Endothelial cell of umbilical vein (primary cell): ENCODE measurements at regions not wholly inside any gene's neighbourhood (a gene's known extent, or its start where the extent isn't known, plus 50 kb on each side); places are given as distances from the start of the nearest gene placed in this dataset.
"Not testable (repeated sequence)": the region's sequence is repeated elsewhere in the genome, so short reads cannot be mapped to it uniquely, and the experiment has no call there.

Experiments used
- BruUV-seq: library from RNA; stranded (reverse); fragments of 400-500 nt; replicated peaks from 2 replicates; lab custom pipeline; 2021; lab: Mats Ljungman, UMichigan
- CTCF ChIA-PET: fragments of 300-600, 350-600 bp; sonication (Branson Sonifier 250); formaldehyde crosslinking; loops from one replicate; lab custom pipeline; 2021; ENCODE audit warnings: antibody characterized with exemption, inconsistent platforms; lab: Charles Lee
- POLR2A ChIA-PET: fragments of 300-600, 350-600 bp; sonication (Branson Sonifier 250); formaldehyde crosslinking; loops from one replicate; lab custom pipeline; 2021; ENCODE audit warnings: antibody characterized with exemption, inconsistent platforms; lab: Charles Lee
- DNase-seq: peaks from one replicate; pipeline ENCODE4 v3.0.0-alpha.2; 2011; ENCODE audit warnings: low read depth, low spot score
- FAIRE-seq: peaks from 2 replicates; lab custom pipeline; 2011; peaks lifted over from hg19 to GRCh38; lab: Jason Lieb, UNC
- H2AFZ ChIP-seq: 2 replicates; pipeline ENCODE4 v1.6.0; 2012; ENCODE audit warnings: low read depth, low read length, control low read depth, inconsistent platforms
- H3K27ac ChIP-seq: 2 replicates; pipeline ENCODE4 v1.5.1; 2011; ENCODE audit warnings: low read depth, mild to moderate bottlenecking, control low read depth, low read length, moderate library complexity; ENCODE audit not compliant: insufficient read depth
- H3K27me3 ChIP-seq, 2 experiments: 2 replicates each; pipeline versions ENCODE4 v1.6.0 to v1.6.1; 2011; ENCODE audit warnings: low read length in 2 of 2, mixed read lengths in 1 of 2; ENCODE audit not compliant: control insufficient read depth in 2 of 2, insufficient read depth in 2 of 2
- H3K36me3 ChIP-seq, 2 experiments: 2 replicates in 1 of 2; 3 replicates in 1 of 2; pipeline ENCODE4 v1.5.1; 2011; ENCODE audit warnings: low read length in 2 of 2, mild to moderate bottlenecking in 1 of 2, moderate library complexity in 1 of 2; ENCODE audit not compliant: control insufficient read depth in 2 of 2, insufficient read depth in 2 of 2; ENCODE audit errors: extremely low read depth in 1 of 2
- H3K4me1 ChIP-seq: 3 replicates; pipeline ENCODE4 v1.5.1; 2011; ENCODE audit warnings: mild to moderate bottlenecking, low read length; ENCODE audit not compliant: control insufficient read depth, insufficient read depth; ENCODE audit errors: extremely low read depth
- H3K4me2 ChIP-seq: 2 replicates; pipeline ENCODE4 v1.6.1; 2011; ENCODE audit warnings: low read length, control low read depth, mixed read lengths; ENCODE audit not compliant: insufficient read depth
- H3K4me3 ChIP-seq, 3 experiments: fragments of 200-600 bp in 1 of 3; sonication (generic), shearing (Covaris generic) in 1 of 3; replicated peaks in 1 of 3; 2 replicates each; pipeline ENCODE4 v1.5.1; 2011 to 2016; ENCODE audit warnings: control low read depth in 3 of 3, low read length in 3 of 3, mild to moderate bottlenecking in 2 of 3, inconsistent platforms in 1 of 3, low read depth in 1 of 3, moderate library complexity in 1 of 3; ENCODE audit not compliant: insufficient read depth in 1 of 3
- H3K79me2 ChIP-seq: 2 replicates; pipeline ENCODE4 v1.6.0; 2012; ENCODE audit warnings: low read length, inconsistent platforms; ENCODE audit not compliant: control insufficient read depth, insufficient read depth
- H3K9ac ChIP-seq: replicated peaks from 2 replicates; pipeline ENCODE3; 2011; ENCODE audit warnings: low read length, control low read depth; ENCODE audit not compliant: insufficient read depth; ENCODE audit errors: extremely low read depth
- H3K9me1 ChIP-seq: replicated peaks from 3 replicates; pipeline ENCODE4 v1.6.0; 2011; ENCODE audit warnings: mild to moderate bottlenecking, low read length; ENCODE audit not compliant: control insufficient read depth, insufficient read depth; ENCODE audit errors: extremely low read depth
- H3K9me3 ChIP-seq: replicated peaks from 2 replicates; pipeline ENCODE4 v1.5.1; 2012; ENCODE audit warnings: low read length, inconsistent platforms; ENCODE audit not compliant: control insufficient read depth, insufficient read depth
- H4K20me1 ChIP-seq: replicated peaks from 2 replicates; pipeline ENCODE3; 2011; ENCODE audit warnings: mild to moderate bottlenecking, low read length; ENCODE audit not compliant: control insufficient read depth, insufficient read depth; ENCODE audit errors: extremely low read depth
- EZH2 ChIP-seq: IDR thresholded peaks from 2 replicates; pipeline ENCODE4 v1.6.1; 2012; ENCODE audit warnings: borderline replicate concordance, low read depth, mild to moderate bottlenecking, moderate library complexity, low read length, inconsistent platforms; ENCODE audit not compliant: severe bottlenecking
- FOS ChIP-seq: IDR thresholded peaks from 2 replicates; pipeline ENCODE4 v1.6.1; 2011; ENCODE audit warnings: mild to moderate bottlenecking, low read length, moderate library complexity, borderline replicate concordance; ENCODE audit not compliant: insufficient read depth
- GATA2 ChIP-seq: IDR thresholded peaks from 2 replicates; pipeline ENCODE4 v1.7.0; 2011; ENCODE audit warnings: low read depth, mild to moderate bottlenecking, moderate library complexity, mixed read lengths, low read length; ENCODE audit not compliant: insufficient read length, insufficient read depth
- JUN ChIP-seq: IDR thresholded peaks from 2 replicates; pipeline ENCODE4 v1.6.1; 2011; ENCODE audit warnings: borderline replicate concordance, low read depth; ENCODE audit not compliant: insufficient read length, insufficient read depth
- MYC ChIP-seq: IDR thresholded peaks from one replicate; pipeline ENCODE4 v1.6.1; 2011; ENCODE audit warnings: mild to moderate bottlenecking, low read depth, low read length
- POLR2A ChIP-seq: IDR thresholded peaks from 2 replicates; pipeline ENCODE4 v1.6.1; 2012; ENCODE audit warnings: low read depth, mild to moderate bottlenecking, control low read depth, low read length
- POLR2AphosphoS5 ChIP-seq: IDR thresholded peaks from 2 replicates; pipeline ENCODE4 v1.6.1; 2012; ENCODE audit warnings: low read depth, mild to moderate bottlenecking, control low read depth, low read length, moderate library complexity; ENCODE audit not compliant: insufficient read depth
- dilution Hi-C: fragments of 300-500 bp; cut with MboI; formaldehyde crosslinking; loops from one replicate; pipeline ENCODE4 v1.15.0; 2019; ENCODE audit warnings: low sequenced_read_pairs; ENCODE audit not compliant: extremely low pct_ligation_motif_present
- intact Hi-C: fragments of 100-400 bp; cut with micrococcal nuclease; formaldehyde crosslinking; loops from one replicate; pipeline ENCODE4 v1.10.0; 2022
- TF ChIP-seq, protein P1 (sequence below), 2 donors: IDR thresholded peaks; 1 replicate in 1 of 2; 2 replicates in 1 of 2; pipeline ENCODE4 v1.5.1; 2011; ENCODE audit warnings: low read length in 2 of 2, mild to moderate bottlenecking in 2 of 2, moderate library complexity in 2 of 2, control low read depth in 1 of 2, inconsistent platforms in 1 of 2, low read depth in 1 of 2; ENCODE audit not compliant: insufficient read depth in 1 of 2; ENCODE audit errors: extremely low read depth in 1 of 2
- TF ChIP-seq, protein P2 (sequence below): IDR thresholded peaks from 2 replicates; pipeline ENCODE4 v1.6.1; 2011; ENCODE audit not compliant: insufficient read depth, insufficient read length

DNA sequence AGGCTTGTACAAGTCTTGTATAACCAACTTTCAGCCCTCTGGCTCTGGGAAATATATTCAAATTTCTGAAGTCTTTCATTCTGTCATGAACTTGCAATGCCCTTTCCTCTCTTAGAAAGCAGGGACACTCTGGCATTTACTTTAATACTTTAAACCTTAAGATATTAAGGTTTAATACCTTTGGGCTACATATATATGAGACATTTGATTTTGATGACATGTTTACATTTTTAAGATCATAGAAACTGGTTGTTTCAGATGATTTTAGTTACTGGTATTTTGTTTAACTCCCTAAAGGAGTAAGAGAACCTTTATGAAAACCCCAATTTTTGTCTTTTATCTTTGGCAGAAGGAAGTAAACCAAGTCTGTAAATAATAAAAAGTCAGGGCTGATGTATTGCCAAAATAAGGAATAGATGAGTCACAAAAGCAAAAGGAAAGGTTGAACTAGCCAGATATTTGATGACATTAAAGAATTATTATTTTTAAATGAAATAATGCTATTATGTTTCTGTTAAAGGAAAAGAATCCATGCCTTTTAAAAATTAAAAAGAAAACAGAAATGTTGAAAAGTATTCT is 579.0 kb upstream of the CBLB start:
- Histone ChIP-seq H3K9me1 (no peaks in the 10 kb centered on the region), H4K20me1 (no peaks in the 10 kb centered on the region), H3K27me3 (no peaks in the 10 kb centered on the region), H3K4me3 (no peak overlapping the region), H3K36me3 (no peaks in the 10 kb centered on the region), H3K9me3 (no peaks in the 10 kb centered on the region), H2AFZ (no peak overlapping the region), H3K27ac (no peak overlapping the region), H3K4me1 (no peaks in the 10 kb centered on the region), H3K4me2 (no peak overlapping the region), H3K9ac (no peak overlapping the region), H3K79me2 (no peaks in the 10 kb centered on the region)
- no peak for TF ChIP-seq FOS
- no peak for TF ChIP-seq JUN
- no peak for TF ChIP-seq EZH2
- TF ChIP-seq, protein P1, sequence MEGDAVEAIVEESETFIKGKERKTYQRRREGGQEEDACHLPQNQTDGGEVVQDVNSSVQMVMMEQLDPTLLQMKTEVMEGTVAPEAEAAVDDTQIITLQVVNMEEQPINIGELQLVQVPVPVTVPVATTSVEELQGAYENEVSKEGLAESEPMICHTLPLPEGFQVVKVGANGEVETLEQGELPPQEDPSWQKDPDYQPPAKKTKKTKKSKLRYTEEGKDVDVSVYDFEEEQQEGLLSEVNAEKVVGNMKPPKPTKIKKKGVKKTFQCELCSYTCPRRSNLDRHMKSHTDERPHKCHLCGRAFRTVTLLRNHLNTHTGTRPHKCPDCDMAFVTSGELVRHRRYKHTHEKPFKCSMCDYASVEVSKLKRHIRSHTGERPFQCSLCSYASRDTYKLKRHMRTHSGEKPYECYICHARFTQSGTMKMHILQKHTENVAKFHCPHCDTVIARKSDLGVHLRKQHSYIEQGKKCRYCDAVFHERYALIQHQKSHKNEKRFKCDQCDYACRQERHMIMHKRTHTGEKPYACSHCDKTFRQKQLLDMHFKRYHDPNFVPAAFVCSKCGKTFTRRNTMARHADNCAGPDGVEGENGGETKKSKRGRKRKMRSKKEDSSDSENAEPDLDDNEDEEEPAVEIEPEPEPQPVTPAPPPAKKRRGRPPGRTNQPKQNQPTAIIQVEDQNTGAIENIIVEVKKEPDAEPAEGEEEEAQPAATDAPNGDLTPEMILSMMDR (IDR thresholded peaks at IDR 0.05; ENCODE audit: extremely low read depth in 1 of 2, insufficient read depth in 1 of 2, low read depth in 1 of 2, low read length in 2 of 2): no peak
- TF ChIP-seq POLR2AphosphoS5: no peak
- no peak for TF ChIP-seq MYC
- TF ChIP-seq GATA2: no peak
- TF ChIP-seq, protein P2, sequence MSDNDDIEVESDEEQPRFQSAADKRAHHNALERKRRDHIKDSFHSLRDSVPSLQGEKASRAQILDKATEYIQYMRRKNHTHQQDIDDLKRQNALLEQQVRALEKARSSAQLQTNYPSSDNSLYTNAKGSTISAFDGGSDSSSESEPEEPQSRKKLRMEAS: no peak
- no peak for TF ChIP-seq POLR2A
- intact Hi-C loops (no loop called here), dilution Hi-C loops (no loop called here)
- ChIA-PET CTCF (no interaction called here), POLR2A (no interaction called here)
- FAIRE-seq (no peak), DNase-seq (no peak)
- BruUV-seq: no TSS peak

DNA sequence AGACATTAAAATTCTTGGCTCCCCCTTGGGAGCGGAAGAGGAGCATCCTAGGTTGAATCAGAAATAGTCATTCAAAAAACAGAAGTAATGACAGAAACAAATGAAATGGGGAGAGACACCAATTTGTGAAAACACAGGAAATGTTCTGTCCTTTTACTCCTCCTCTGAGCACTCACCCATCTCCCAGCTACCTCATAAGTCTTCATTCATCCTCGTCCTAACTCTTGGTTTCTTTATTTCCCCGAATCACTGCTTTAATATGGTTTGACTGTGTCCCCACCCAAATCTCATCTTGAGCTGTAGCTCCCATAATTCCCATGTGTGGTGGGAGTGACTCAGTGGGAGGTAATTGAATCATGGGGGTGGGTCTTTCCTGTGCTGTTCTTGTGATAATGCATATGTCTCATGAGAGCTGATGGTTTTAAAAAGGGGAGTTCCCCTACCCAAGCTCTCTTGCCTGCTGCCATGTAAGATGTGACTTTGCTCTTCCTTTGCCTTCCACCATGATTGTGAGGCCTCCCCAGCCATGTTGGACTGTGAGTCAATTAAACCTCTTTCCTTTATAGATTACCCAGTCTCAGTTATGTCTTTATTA is 579.7 kb upstream of the CBLB start:
- H3K4me2 ChIP-seq, H3K4me1 ChIP-seq, H3K4me3 ChIP-seq, DNase-seq, H3K9ac ChIP-seq, H3K36me3 ChIP-seq, H3K79me2 ChIP-seq, CTCF ChIA-PET, H2AFZ ChIP-seq, intact Hi-C loops, FAIRE-seq, BruUV-seq, H3K27me3 ChIP-seq, H3K9me1 ChIP-seq, POLR2A ChIA-PET, H3K9me3 ChIP-seq, H3K27ac ChIP-seq, H4K20me1 ChIP-seq, dilution Hi-C loops: not testable (repeated sequence)
